HG02981 (cell line): ENCODE measurements at regions not wholly inside any gene's neighbourhood (a gene's known extent, or its start where the extent isn't known, plus 50 kb on each side); places are given as distances from the start of the nearest gene placed in this dataset.
"Not testable (repeated sequence)": the region's sequence is repeated elsewhere in the genome, so short reads cannot be mapped to it uniquely, and the experiment has no call there.

Experiments
- ATAC-seq: cut with Tn5 transposase; IDR thresholded peaks from one replicate; pipeline ENCODE4 v1.9.1; 2021; ENCODE audit warnings: mild to moderate bottlenecking, moderate library complexity; ENCODE audit not compliant: unreplicated experiment

DNA sequence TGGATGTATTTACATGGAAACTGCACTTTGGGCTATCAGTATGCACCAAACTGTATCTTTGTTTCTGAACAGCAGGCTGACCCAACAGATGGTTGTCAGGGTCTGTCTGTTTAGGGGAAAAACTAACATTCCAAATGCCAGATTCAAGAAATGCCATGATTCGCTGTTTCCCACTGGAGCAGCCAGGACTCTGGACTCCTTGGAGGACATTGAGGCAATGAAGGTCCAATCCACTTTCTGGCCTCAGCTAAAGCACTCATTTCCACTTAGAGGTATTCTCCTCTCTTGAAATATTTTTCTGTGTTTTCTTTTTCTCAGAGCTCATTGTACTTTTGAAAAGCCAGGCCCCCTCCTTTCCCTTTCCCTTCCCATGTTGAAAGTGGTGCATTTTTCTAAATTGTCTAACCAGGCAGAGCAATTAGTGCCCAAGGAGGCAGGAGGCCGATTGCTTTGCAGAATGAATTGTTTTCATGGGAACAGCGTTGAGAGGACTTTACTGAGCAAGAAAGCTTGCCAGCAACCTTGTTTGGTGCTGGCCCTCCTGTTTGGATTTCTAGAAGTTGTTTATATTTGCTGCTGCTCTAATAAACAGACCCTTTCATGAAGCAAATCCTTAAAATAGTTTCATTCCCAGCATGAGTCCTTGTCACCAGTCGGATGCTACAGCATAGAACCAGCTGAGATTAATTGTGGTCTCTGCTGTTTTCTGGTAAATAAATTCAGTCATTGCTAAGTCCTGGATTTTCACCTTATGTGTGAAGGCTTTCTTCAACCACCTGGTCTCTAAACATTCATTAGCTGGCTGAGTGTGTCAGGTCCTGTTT, 132.8 kb upstream of the TAF11L2 start:
- ATAC-seq: no peak

DNA sequence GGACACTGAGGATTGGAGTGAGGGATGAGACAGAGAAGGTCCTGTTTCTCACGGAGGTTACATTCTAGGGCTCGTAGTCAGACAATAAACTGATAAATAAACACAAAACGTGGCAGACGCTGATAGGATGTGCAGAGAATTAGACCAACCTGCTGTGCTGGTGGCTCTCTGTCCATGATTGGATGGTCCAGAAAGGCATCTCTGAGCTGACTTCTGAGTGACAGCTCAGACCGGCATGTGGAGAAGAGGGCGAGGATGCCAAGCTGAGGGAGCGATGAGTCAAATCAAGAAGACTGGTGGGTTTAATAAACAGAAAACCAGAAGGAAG, 132.3 kb upstream of the TAF11L2 start:
- no peak for ATAC-seq

DNA sequence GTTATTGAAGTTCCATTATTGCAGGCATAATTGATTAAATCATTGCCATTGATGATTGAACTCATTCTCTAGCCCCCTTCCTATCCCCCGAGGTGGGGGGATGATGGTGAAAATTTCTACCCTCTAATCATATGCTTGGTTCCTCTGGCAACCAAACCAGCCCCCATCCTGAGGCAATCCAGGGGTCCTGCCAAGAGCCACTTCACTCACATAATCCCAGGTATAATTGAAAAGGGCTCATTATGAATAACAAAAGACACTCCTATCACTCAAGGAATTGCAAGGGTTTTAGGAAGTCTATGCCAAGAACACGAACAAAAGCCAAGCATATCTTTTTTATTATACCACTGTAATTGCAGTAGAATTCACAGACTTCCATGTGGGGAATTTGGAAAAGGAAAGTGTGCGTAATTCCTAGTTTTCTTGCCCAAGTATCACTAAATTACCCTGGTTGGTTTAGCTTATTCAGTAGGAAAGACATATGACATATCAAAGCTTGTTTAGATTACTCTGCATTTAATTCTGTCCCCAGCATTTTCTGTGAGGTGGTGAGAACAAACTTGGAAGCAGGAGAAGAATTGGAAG, 130.7 kb upstream of the TAF11L2 start:
- no peak for ATAC-seq

DNA sequence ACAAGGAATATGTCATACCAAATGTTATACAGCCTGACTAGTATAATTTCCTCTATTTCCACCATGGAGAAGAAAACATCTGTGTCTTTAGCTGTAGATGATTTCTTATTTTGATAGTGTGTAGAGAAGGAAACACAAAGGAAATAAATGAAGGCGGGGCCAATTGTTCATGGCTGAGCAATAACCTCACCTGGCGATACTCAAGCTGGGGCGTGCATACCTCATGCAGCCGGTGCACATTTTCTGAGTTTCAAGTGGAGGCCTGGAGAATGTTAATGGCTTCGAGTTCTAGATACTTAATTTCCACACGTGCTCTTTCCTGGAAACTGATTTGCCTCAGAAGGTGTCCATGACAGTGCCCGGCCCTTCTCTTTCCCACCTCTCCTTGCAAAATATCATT, 127.4 kb upstream of the TAF11L2 start:
- no peak for ATAC-seq

DNA sequence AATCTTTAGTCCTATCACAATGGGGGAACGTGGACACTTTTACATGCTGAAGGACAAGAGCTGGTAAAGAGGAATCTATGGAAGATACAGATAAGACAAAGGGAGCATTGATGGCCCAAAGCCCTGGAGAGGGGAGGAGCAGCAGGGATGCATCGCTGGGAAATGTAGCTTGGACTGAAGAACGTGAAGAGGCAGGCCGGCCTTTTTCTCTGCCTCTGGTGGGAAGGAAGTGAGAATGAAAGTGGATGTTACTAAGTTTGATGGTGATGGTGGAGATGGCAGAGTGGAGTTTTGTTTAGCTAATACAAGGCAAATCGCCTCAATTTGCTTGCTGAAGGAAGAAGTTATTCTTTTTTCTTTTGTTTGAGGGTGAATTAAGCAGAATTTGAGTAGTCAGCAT, 124.6 kb upstream of the TAF11L2 start:
- ATAC-seq: no peak

DNA sequence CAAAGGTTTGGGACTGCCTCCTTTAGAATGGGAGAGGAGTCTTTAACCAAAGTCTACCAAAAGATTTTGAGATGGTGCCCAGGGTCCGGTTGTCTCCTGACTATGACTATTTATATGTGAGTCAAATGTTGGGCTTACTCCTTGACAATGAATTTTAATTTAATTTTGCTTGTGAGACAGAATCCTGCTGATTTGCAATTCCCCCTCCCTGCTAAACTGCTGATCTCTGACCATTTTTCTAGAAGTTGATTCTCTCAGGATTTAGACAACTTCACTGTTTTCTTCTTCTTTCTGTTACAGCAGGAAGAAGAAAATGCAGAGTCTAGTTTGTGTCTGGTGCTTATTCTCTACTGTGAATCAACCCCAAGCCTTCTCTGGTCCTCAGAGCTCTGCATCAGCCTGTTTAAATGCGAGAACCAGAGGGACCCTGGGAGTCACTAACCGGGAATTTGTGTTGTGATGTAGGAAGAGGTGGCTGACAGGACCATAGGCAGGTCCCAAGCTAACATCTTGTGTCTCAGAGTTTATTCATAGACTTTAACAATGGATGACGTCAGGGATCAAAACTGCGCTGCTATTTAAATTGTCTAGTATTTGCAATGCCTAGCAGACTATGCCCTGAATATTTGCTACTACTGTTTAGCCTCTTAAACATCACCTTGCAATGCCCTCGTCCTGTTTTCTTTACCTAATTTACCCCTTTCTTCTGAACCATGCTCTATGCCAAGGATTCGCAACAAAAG, 124.0 kb upstream of the TAF11L2 start:
- ATAC-seq: no peak

DNA sequence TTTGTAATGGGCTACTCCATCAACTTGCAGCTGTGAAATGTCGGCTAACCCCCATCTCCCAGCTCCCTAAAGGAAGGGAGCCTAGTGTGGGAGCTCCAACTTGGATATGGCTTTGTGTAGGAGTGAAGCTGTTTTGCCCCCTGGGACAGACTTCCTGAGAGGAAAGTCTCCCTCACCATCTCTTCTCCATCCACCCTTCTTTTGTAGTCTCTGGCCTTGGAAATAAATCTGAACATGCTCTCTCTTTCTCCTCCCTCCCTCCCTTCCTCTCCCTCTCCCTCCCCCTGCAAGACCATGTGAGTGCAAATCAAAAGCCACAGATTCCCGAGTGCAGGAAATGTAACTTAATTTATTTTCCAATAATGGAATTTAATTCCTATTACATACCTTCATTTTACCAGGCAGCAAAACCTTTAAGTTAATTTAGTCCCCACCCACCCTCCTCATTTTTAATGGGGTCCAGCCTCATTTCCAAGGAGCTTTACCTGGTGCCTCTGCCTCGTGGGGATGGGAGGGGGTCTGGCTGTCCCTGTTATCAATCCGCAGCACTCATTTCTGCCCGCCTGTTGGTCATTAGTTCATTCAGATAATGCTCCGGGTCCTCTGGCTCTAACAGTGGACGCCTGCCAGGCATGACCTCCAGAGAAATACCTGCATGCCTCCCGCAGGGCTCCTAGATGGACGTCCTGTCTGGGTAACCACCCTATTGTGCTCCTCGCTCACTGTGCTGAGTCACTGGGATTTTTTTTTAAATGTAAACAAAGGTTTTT, 122.9 kb upstream of the TAF11L2 start:
- ATAC-seq: no peak

DNA sequence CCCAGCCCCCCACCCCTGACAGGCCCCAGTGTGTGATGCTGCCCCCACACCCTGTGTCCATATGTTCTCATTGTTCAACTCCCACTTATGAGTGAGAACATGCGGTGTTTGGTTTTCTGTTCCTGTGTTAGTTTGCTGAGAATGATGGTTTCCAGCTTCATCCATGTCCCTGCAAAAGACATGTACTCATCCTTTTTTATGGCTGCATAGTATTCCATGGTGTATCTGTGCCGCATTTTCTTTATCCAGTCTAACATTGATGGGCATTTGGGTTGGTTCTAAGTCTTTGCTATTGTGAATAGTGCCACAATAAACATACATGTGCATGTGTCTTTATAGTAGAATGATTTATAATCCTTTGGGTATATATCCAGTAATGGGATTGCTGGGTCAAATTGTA, 122.1 kb upstream of the TAF11L2 start:
- ATAC-seq: not testable (repeated sequence)

DNA sequence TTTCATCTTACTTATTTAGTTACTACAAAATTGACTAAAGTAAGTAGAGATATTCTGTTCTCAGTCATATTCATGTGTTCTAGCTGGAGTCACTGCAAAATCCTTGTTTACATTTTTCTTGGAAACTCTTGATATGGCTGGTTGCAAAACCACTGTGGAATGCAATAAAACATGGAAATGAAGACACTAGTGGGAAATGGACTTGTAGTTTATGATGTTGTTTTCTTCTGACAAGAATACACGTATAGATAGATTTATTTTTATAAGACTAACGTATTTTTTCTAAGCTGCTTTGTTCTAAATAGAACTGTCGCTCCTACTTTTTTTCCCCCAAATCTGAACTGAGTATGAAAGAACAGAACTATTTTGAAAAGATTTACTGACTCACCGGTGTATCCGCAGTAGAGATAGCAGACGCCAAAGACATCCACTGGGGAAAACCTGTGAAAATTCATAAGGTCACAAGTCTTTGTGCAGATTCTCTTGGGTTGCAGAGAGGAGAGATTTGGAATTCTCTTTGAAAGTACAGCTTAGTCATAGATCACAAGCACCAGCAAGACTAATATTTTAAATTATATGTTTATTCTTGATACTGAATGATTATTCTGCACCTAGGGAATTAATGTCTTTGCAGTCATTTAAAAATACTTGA, 119.6 kb upstream of the TAF11L2 start:
- no peak for ATAC-seq

DNA sequence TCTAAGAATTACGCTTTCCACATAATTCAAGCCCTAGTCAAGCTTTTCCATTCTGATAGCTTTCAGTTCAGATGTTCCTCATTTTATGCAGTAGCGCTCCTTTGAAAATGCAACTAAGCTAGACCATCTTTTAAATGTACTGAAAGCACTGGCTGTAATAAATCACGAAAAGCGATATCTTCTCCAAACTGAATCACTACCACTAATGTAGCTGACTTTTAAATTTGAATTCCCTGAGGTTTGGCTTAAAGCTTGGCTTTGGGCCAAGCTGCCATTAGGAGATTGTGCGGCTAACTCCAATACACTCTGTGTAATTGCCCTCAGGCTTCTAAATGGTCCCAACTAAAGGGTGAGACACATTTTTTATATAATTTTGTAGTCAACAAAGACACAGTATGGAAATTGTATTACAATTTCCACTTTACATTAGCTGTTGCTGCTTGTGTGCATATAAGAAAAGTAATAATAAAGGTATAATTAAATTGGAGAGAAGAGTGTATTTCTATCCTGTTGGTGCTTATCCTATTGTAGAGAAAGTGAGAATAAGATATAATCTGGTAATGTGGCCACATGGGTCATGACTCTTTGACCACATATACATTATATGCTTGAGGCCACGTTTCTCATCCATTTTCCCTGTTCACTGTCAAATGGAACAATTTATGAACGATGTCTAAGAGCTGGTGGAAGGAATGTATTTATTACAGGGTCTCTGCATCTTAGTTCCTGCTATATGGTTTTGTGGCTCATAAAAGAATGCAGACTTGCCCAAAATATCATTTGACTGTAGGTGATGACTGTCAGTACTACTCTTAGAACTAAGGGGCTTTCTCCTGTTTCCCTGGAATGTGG, 118.7 kb upstream of the TAF11L2 start:
- no peak for ATAC-seq

DNA sequence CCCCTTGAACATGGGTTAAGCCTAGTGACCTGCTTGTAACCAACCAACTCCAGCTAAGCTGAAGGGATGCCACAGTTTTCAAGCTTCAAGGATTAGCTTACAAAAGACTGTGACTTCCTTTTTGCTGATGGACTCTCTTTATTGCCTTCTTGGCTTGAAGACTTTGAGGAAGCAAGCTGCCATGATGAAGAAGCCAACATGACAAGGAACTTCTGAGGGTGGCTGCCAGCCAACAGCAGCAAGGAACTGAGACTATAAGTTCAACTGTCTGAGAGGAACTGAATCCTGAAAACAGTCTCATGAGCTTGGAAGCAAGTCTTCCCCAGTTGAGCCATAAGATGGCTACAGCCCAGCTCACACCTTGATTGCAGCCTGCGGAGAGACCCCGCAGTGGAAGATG, 116.1 kb upstream of the TAF11L2 start:
- no peak for ATAC-seq

DNA sequence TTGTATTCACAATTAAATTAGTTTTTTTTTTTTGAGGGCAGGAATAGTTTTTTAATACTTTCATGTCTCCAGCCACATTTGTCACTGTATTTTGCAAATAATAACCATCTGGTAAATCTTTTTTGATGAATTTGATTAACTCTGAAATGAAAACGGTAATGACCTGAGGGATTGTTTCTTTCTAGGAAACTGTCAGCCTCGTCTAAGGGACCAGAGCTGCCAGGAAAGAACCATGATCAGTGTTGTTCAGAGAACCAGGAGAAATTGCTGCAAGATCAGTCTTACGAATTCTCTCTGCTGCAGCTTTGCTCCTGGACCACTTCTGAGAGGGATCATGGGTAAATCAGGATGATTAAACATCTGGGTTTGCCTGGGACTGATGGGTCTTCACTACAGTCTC, 114.5 kb upstream of the TAF11L2 start:
- no peak for ATAC-seq

DNA sequence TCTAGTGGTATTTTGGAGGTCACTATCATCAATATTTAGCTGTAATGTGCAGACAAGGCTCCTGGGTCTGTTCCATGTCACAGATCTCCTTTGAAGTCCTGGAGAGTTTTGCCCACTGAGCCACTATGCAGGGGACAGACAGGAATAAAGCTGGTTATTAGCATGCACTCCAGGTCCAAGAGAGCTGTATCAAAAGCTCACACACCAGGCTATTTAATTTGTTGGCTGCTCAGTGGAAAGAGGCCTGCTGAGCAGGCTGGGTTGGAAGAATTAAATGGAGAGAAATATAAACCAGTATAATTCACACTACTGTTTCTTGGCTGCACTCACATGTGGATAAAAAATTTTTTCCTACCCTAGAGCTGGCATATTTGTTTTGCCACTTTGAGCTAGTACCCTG, 113.8 kb upstream of the TAF11L2 start:
- no peak for ATAC-seq

DNA sequence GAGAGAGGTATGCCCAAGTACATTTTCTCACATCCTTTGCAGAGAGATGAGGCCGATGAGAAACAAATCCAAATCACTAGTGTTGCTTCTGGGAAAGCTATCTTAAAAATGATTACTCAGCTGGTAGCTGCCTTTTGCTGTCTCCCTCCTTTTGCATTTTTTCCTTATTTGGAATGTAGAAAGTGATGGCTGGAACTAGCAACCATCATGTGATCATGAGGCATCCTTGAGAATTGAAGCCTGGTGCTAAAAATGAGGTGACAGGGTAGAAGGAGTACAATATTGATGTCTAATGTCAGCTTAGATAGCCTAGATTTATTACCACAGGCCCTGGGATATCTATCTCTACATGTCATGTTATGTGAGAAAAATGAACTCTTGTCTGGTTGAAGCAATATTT, 109.3 kb upstream of the TAF11L2 start:
- ATAC-seq: no peak

DNA sequence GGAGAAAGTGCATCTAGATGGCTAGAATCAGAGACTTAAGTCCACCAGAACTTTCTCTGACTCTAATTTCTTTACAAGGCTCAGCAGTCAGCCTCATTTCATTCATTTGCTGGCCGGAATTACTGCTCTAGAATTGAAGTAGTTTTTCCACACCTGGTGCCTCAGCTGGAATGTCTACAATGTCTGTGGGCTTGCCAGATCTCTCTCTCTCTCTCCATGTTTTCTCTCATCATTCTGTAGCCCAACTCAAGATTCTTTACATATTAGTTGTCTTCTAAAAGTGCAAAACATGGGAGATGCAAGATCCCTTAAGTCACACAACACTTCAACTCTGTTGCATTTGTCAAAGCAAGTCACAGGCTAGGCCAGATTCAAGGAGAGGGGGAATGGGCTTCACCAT, 103.9 kb upstream of the TAF11L2 start:
- no peak for ATAC-seq

DNA sequence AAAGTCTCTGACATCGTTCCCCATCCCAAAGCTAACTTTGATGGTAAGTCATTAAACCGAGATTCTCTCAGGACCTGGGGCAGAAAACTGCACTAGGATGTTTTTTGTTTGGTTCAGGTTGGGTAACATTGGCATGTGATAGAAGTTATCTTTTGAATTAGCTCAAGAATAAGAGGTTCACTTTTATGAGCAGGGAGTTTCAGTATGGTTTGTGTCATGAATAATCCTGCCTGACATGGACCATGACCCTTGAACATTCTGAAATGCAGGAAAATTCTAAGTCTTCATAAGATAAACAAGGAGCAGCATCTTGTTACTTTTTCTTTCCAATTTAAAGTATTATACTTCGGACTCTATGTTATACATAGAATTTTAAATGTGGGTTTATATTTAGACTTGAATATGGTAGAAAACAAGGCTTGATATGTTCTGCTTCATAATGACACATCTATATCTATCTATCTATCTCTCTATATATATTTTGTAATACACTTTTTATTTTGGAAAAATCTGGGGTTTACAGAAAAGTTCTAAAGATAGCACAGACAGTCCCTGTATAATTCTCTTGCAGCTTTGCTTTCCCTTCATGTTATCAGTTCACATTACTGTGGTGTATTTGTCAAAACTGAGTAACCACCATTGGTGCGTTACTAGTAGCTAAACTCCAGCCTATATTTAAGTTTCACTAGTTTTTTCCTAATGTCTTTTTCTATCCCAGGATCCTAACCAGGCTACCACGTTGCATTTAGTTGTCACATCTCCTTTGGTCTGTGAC, 102.7 kb upstream of the TAF11L2 start:
- no peak for ATAC-seq

DNA sequence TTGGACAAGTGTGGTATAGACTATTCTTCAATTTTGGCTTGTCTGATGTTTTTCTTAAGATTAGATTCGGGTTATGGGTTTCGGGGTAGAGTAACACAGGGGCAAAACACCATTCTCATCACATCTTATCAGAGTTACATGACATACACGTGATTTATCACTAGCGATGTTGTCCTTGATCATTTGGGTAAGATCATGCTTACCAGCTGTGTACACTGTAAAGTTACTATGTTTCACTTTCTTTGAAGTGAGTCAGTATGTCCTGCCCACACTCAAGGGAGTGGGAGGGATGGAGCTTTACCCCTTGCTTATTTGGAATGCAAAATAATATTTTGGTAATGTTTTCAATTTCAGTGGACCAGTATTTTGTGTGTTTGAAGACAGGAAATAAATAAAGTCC, 101.8 kb upstream of the TAF11L2 start:
- ATAC-seq: no peak

DNA sequence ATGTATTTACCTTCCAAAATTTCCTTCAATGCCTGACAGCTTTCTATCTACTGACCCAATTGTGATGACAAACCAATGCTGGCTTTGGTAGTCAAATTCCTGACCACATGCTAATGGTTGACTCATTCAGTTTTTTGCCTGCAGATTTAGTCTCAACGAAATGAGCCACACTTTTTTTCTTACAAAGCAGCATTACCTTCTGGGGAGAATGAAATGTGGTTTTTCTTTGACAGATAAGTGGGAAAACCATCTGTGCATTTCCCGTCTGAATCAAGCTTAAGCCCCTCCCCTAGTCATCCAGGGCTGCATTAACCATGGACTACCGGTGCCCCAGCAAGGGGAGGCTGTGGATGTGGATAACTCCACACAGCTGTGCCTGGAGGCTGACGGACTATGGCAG, 99.6 kb upstream of the TAF11L2 start:
- peak; percentile 63 for ATAC-seq
